ENCODE measurements at regions not wholly inside any gene's neighbourhood (a gene's known extent, or its start where the extent isn't known, plus 50 kb on each side); places are given as distances from the start of the nearest gene placed in this dataset.
"Not testable (repeated sequence)": the region's sequence is repeated elsewhere in the genome, so short reads cannot be mapped to it uniquely, and the experiment has no call there.

- no peak for DNase-seq (ENCODE audit: low spot score)
Measured at GRCh38 chr10:35896001-35896400, 253.9 kb upstream of the FZD8 start.

DNA sequence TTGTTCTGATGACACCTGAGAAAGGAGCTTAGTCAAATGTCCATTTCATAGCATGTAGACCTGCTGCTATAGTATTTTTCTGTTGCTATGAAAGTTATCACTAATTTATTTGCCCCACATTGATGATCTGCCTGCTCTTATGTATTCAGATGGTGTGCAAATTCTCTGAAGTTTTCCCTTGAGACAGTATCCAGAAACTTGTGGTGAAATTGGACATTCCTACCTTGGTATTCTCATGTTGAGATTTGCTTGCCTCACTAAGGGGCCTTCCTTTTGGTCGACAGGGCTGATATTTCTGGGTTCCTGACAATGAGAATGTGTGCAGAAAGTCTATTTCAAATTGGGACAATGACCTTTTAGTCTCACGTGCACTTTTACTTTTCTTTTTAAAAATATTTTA, 253.2 kb upstream of the FZD8 start:
- no peak for DNase-seq (ENCODE audit: low spot score)

DNA sequence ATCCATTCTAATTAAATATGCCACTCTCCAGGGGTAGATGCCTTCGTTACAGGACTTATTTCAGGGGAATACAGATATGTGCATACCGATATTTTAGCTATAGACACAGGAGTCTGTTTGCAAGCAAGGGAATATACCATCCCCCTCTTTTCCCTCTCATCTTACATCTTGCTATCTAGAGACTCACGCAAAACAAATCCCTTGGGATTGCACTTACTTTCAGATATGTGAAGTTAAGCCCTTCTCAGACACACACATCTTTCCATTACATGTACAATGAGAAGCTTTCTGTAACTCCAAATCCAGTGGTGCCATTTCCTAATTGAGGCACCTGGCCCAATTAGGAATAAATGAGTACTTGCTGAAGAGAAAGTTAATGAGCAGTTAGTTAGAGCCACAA, 250.4 kb upstream of the FZD8 start:
- DNase-seq (ENCODE audit: low spot score), result no peak

DNA sequence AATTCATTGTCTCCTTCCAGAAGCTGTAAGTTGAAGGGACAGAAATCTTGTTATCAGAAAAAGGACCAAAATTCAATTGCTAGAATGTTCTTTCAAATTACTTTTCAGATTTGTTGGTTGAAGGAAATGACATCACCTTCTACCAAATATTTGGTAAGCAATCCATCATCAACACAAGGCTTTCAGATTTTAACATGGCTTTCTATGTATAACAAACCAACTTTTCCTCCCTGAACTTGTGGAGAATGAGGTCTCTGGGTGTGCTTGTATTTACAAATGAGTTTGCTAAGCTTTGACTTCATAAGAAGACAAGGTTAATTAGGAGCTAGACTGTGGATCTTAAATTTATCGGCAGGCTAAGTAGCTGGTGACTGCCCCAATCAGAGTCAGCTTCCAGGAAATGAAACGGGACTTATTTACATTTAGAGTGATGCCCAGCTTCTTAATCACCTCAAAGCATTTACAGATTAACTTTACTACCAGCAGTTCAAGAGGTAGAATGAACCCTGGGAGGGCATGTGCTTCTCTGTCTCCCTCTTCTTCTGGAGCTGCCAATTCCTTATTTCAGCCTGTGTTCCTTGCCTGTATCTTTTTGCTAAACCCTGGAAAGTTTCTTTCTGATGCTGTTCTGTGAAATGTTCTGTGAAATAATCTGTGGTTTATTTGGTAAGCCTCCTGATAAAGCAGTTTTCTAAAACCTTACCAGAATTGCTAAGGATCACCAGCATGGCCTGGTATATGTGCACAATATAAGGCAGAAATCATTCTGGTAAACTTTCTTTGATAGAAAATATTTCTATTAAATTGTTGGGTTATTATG, 248.8 kb upstream of the FZD8 start:
- no peak for DNase-seq (ENCODE audit: low spot score)

- no peak for DNase-seq (ENCODE audit: low spot score)
Measured at GRCh38 chr10:35889971-35890675, 248.0 kb upstream of the FZD8 start.

DNA sequence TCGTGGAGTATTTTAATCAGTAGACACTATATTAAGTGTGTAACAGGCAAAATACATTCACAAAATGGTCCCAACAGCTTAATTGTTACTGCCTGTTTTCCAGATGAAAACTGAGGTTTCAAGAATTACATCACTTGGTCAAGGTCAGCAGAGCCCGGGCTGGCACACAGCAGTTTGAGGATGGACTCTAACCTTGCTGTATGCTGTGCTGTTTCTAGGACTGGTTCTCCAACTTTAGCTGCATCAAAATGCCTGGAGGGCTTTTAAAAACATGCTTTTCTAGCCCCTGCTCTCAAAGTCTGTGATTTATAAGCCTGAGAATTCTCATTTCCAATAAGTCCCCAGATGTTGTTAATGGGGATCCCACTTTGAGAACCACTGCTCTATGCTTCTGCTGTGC, 247.1 kb upstream of the FZD8 start:
- no peak for DNase-seq (ENCODE audit: low spot score)

- no peak for DNase-seq (ENCODE audit: low spot score)
Measured at GRCh38 chr10:35888400-35888799, 246.3 kb upstream of the FZD8 start.

GRCh38 chr10:35887685-35888084, 245.6 kb upstream of the FZD8 start:
- no peak for DNase-seq (ENCODE audit: low spot score)

DNA sequence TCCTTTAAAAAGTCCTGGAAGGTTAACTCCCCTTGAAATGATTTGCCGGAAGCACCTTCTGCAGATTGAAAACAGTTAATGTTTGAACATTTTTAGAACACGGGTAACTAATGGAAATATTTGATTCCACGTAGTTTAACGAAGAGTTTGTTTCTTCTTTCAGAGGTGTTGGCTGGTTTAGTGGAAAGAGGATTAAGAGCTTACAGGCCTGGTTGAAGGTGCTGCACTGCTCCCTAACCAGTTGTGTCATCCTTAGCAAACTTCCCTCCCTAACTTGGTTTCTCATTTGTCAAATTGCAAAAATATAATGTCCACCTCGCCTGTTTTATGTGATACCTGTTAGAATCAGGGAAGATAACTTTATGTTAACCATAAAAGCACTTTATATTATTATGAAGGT, 243.0 kb upstream of the FZD8 start:
- no peak for DNase-seq (ENCODE audit: low spot score)

- DNase-seq (ENCODE audit: low spot score), result no peak
Measured at GRCh38 chr10:35884657-35885071, 242.6 kb upstream of the FZD8 start.

- DNase-seq (ENCODE audit: low spot score), result no peak
Measured at GRCh38 chr10:35882422-35883150, 240.5 kb upstream of the FZD8 start.

- no peak for DNase-seq (ENCODE audit: low spot score)
Measured at GRCh38 chr10:35881320-35881719, 239.2 kb upstream of the FZD8 start.

- DNase-seq (ENCODE audit: low spot score), result no peak
Measured at GRCh38 chr10:35876248-35876647, 234.2 kb upstream of the FZD8 start.

GRCh38 chr10:35875016-35875676, 233.1 kb upstream of the FZD8 start:
- no peak for DNase-seq (ENCODE audit: low spot score)

DNA sequence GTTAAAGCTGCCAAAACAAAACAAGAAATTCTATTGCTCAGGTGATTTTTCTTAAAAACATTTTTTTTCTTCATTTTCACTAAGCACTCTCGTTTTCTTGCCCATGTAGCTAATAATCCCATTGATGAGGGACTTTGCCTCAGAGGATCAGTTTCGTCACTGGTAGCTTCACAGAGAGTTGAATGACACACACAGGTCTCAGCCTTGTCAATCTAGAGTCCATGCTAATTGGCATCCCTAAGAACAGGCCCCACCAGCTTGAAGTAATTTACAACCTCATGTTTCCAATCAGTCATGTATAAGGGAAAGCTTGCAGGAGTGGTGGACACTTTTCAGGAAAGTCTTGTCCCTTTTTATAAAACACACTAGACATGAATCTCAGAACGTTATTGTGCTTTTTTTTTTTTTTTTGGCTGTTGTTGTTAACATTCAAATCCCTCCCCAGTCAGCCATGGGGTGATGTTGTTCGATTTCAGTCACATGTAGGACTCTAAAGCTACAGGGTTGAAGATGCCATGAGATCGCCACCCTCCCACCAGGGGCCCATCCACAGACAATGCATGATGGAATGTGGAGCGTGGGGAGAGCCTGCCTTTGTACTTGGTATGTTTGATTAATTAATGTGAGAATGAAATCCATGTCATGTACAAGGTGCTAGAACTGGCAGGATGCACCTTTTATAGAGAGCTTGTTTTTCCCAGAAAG, 232.4 kb upstream of the FZD8 start:
- DNase-seq (ENCODE audit: low spot score), result no peak

- no peak for DNase-seq (ENCODE audit: low spot score)
Measured at GRCh38 chr10:35872671-35873070, 230.6 kb upstream of the FZD8 start.

DNA sequence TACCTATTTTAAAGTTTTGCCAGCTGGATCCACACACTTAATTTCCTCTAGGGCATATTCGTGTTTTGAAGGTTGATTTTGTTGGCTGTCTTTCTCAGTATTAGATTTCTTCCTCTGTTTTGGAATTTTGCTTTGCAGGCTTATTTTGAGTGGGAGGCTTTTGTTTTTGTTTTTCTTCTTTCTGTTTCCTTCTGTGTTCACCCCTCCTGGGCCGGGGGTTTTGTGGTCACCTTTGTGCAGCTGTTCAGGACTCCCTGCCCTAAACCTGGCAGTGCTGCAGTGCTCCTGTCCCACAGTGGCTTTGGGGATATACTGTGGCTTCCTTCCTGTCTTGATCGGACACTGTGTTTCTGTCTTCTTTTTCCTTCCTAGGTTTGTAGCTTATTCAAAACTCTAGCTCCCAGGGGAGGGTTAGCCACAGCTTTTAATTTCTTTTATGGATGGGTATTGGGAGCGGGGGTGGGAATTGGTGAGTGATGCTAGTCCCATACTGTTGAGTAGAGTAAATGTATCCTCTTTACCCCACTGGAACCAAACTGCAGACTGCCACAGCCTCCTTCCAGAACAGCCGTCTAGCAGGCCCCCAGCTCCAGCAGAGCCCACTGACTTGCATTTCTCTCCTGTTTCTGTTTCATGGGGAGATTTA, 228.7 kb upstream of the FZD8 start:
- DNase-seq (ENCODE audit: low spot score), result no peak

GRCh38 chr10:35858676-35859283, 216.7 kb upstream of the FZD8 start:
- not testable (repeated sequence) for DNase-seq (ENCODE audit: low spot score)

DNA sequence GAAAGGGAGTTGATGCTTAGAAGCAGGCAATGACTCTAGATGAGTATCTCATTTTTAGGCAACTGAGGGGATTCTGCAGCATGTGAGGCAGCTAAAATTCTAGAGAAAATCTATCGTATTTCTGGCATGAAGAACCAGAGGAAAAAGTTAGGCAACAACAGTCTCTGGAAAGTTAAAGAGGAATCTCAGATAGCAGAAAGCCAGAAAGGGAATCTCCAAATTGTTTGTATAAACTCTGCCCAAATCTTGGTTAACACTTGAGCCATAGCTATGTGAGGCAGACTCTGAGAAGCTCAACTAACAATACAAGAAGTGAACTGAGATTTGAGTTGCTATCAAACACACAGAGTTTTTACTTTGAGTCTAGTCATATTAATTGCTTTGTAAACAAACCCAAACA, 215.8 kb upstream of the FZD8 start:
- no peak for DNase-seq (ENCODE audit: low spot score)

GRCh38 chr10:35855155-35855947, 213.3 kb upstream of the FZD8 start:
- DNase-seq (ENCODE audit: low spot score), result no peak
